OCI-LY3 (cell line): ENCODE measurements at regions not wholly inside any gene's neighbourhood (a gene's known extent, or its start where the extent isn't known, plus 50 kb on each side); places are given as distances from the start of the nearest gene placed in this dataset.
"Not testable (repeated sequence)": the region's sequence is repeated elsewhere in the genome, so short reads cannot be mapped to it uniquely, and the experiment has no call there.

Source experiments
- EZH2phosphoT487 ChIP-seq: fragments of 200-600 bp; shearing (Covaris generic); IDR thresholded peaks from 2 replicates; pipeline ENCODE4 v1.6.1; 2018; ENCODE audit warnings: antibody characterized with exemption, mixed run types, low read depth
- TF ChIP-seq, protein P1 (sequence below): fragments of 200-600, 300-600 bp; sonication (generic); IDR thresholded peaks from 2 replicates; pipeline ENCODE4 v1.5.1; 2014; ENCODE audit warnings: antibody characterized with exemption, low read length, low read depth

DNA sequence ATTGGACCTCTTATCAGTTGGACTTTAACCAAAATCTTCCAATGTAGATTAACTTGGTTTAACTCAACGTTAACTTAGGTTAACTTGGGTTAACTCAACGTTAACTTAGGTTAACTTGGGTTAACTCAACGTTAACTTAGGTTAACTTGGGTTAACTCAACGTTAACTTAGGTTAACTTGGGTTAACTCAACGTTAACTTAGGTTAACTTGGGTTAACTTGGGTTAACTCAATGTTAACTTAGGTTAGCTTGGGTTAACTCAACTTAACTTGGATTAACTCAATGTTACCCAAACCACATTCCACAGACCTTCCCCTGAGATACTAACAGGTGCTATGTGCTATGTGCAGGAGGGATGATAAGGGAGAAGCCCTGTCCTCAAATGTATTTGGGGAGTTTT, 306.9 kb upstream of the IL12A start:
- TF ChIP-seq, protein P1, sequence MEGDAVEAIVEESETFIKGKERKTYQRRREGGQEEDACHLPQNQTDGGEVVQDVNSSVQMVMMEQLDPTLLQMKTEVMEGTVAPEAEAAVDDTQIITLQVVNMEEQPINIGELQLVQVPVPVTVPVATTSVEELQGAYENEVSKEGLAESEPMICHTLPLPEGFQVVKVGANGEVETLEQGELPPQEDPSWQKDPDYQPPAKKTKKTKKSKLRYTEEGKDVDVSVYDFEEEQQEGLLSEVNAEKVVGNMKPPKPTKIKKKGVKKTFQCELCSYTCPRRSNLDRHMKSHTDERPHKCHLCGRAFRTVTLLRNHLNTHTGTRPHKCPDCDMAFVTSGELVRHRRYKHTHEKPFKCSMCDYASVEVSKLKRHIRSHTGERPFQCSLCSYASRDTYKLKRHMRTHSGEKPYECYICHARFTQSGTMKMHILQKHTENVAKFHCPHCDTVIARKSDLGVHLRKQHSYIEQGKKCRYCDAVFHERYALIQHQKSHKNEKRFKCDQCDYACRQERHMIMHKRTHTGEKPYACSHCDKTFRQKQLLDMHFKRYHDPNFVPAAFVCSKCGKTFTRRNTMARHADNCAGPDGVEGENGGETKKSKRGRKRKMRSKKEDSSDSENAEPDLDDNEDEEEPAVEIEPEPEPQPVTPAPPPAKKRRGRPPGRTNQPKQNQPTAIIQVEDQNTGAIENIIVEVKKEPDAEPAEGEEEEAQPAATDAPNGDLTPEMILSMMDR = not testable (repeated sequence)
- not testable (repeated sequence) for TF ChIP-seq EZH2phosphoT487
